ENCODE measurements at regions not wholly inside any gene's neighbourhood (a gene's known extent, or its start where the extent isn't known, plus 50 kb on each side); places are given as distances from the start of the nearest gene placed in this dataset.

- no peak for TF ChIP-seq CTCF (IDR thresholded peaks at IDR 0.05)
- no peak for TF ChIP-seq ZFX (IDR thresholded peaks at IDR 0.05; ENCODE audit: borderline replicate concordance)
Observed at GRCh38 chr14:85276161-85276978, 253.6 kb upstream of the FLRT2 start.

All from 22Rv1 (cell line).